GM13977 (cell line): ENCODE measurements at regions not wholly inside any gene's neighbourhood (a gene's known extent, or its start where the extent isn't known, plus 50 kb on each side); places are given as distances from the start of the nearest gene placed in this dataset.

Experiments used
- DNase-seq: peaks from one replicate; pipeline ENCODE4 v3.0.0; 2012; ENCODE audit warnings: low spot score
- CTCF ChIP-seq: IDR thresholded peaks from 2 replicates; pipeline ENCODE4 v1.5.1; 2012; ENCODE audit warnings: mild to moderate bottlenecking, control low read depth; ENCODE audit not compliant: insufficient read depth; ENCODE audit errors: extremely low read depth, missing control alignments
- in situ Hi-C: fragments of 300-500 bp; cut with MboI; formaldehyde crosslinking; loops from one replicate; pipeline ENCODE4 v1.12.0; 2022; ENCODE audit warnings: low sequenced_read_pairs, low pct_unique_long_range_greater_than_20kb, mixed read lengths, inconsistent platforms; ENCODE audit not compliant: unreplicated experiment

- no peak for DNase-seq
- TF ChIP-seq CTCF = no peak
- in situ Hi-C loops = no loop called here
Observed at GRCh38 chr6:11366934-11367637, 134.6 kb upstream of the NEDD9 start.

DNA sequence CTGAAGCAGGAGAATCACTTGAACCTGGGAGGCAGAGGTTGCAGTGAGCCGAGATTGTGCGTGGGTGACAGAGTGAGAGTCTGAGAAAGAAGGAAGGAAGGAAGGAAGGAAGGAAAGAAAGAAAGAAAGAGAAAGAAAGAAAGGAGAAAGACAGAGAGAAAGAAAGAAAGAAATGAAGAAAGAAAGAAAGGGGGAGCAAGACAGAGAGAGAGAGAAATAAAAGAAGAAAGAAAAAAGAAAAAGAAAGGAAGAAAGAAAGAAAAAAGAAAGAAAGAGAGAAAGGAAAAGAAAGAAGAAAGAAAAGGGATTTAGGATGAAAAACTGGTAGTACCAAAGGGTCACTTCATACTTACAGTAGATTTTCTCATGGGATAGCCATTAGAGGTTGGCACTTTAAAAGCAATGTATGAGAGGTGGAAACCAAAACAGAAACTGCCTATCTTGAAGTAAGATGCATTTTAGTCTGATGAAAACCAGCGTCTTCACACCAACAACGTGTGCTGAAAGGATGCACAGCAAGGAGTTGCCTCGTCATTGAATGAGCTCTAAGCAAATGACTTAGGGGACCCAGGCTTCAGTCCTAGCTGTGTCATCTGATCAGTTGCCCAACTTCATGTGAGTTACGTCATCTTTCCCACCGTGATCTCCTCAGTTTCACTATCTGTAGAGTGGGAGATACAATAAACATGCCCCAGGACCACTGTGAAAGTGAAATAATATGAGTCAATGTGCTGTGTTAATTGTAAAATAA lies 133.9 kb upstream of the NEDD9 start:
- peak; percentile 74 for DNase-seq
- no peak for TF ChIP-seq CTCF
- in situ Hi-C loops = no loop called here

GRCh38 chr6:11364971-11365397 lies 132.5 kb upstream of the NEDD9 start:
- no peak for TF ChIP-seq CTCF
- in situ Hi-C loops = no loop called here
- no peak for DNase-seq

- in situ Hi-C loops = no loop called here
- DNase-seq = peak; percentile 21
- no peak for TF ChIP-seq CTCF
Observed at GRCh38 chr6:11363881-11364576, 131.6 kb upstream of the NEDD9 start.

GRCh38 chr6:11362564-11362963 lies 130.1 kb upstream of the NEDD9 start:
- in situ Hi-C loops = no loop called here
- DNase-seq = no peak
- no peak for TF ChIP-seq CTCF

- no peak for DNase-seq
- TF ChIP-seq CTCF = no peak
- in situ Hi-C loops = no loop called here
Observed at GRCh38 chr6:11358904-11359830, 126.7 kb upstream of the NEDD9 start.
